ENCODE measurements at regions not wholly inside any gene's neighbourhood (a gene's known extent, or its start where the extent isn't known, plus 50 kb on each side); places are given as distances from the start of the nearest gene placed in this dataset.

DNA sequence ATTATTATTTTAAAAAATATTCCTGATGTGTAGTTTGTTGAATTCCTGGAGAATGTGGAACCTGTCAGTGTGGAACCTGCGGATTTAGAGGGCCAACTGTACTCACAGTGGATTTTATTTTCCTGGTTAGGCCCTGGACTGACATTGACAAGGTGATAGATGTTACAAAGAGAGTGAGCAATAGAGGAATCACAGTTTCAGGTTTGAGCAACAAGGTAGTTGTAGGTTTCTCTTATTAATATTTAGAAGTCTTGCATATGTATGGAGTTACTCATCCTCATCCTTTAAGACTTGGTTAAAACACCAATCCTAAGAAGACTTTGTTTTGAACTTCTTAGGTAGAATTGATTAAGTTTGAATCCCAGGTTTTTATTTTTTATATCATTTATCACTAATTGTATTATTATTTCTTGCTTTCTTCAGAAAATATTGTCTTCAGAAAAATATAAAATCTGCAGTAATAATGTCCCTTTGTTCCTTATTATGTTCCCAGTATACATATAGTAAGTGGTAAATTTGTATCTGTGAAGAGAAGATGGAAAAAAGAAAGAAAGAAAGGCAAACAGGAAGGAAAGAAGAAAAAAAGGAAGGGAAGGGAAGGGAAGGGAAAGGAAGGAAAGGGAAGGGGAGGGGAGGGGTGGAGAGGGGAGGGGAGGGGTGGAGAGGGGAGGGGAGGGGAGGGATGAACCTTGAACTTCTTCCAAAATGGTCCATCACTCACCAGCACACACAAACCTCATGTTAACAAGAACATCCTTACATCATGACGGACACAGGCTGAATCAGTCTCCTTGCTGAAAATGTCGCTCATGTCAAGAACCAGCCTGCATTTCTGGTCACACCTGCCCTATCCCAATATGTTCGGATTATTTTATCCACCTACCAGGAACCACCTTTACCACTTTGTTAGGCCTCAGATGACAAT is 867.2 kb downstream of the CDH11 start:
- TF ChIP-seq Cebpa-rat (IDR thresholded peaks at IDR 0.05): no peak
- Histone ChIP-seq H3K36me3 (no peaks in the 10 kb centered on the region), H3K4me1 (no peaks in the 10 kb centered on the region), H3K9me3 (no peaks in the 10 kb centered on the region), H3K4me3 (no peak overlapping the region), H3K27ac (no peak overlapping the region), H3K27me3 (no peaks in the 10 kb centered on the region), H3K4me2 (no peak overlapping the region), H3K9ac (no peak overlapping the region), H4K20me1 (no peaks in the 10 kb centered on the region)

DNA sequence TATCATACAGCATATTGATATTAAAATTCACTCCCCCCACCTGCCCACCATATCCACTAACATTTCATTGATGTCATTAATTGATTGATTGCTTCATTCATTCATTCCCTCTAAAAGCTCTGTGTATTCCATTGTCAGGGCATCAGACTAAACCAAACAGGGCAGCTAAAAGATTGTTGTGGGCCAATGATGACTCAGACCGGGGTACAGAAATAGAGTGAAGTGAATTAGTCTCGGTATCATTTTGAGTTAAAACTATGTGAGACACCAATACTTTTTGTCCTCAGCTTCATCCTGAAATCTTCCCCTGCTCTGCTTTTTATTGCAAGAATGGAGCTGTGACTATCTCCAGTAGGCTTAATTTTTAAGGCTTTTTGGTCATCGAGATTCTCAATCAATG is 868.3 kb downstream of the CDH11 start:
- H3K9ac ChIP-seq: no peak overlapping the region
- H3K27me3 ChIP-seq: no peaks in the 10 kb centered on the region
- no peak for TF ChIP-seq Cebpa-rat (IDR thresholded peaks at IDR 0.05)
- no peak overlapping the region for H3K27ac ChIP-seq
- H3K36me3 ChIP-seq: no peaks in the 10 kb centered on the region
- no peaks in the 10 kb centered on the region for H3K9me3 ChIP-seq
- no peak overlapping the region for H3K4me3 ChIP-seq
- no peaks in the 10 kb centered on the region for H4K20me1 ChIP-seq
- H3K4me2 ChIP-seq: no peak overlapping the region
- H3K4me1 ChIP-seq: no peaks in the 10 kb centered on the region

DNA sequence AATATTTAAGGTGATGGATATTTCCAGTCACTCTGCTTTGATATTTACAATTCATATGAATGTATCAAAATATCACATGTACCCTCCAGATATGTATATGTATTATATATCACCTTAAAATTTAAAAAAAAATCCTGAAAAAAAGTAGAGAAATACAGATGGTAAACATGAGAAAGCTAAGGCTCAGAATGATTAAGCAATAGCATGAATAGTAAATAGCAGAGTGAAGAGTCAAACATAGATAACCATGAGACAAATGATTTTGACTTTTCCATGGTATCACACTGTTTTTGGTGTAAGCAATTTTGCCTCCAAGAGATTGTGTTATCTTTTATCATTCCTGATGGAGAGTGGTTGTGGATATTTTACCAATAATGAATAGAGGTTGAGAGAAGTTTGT is 868.8 kb downstream of the CDH11 start:
- H3K9me3 ChIP-seq: no peaks in the 10 kb centered on the region
- no peaks in the 10 kb centered on the region for H3K27me3 ChIP-seq
- no peaks in the 10 kb centered on the region for H3K4me1 ChIP-seq
- no peak overlapping the region for H3K27ac ChIP-seq
- H4K20me1 ChIP-seq: no peaks in the 10 kb centered on the region
- H3K36me3 ChIP-seq: no peaks in the 10 kb centered on the region
- no peak overlapping the region for H3K4me3 ChIP-seq
- TF ChIP-seq Cebpa-rat (IDR thresholded peaks at IDR 0.05): no peak
- H3K9ac ChIP-seq: no peak overlapping the region
- H3K4me2 ChIP-seq: no peak overlapping the region

DNA sequence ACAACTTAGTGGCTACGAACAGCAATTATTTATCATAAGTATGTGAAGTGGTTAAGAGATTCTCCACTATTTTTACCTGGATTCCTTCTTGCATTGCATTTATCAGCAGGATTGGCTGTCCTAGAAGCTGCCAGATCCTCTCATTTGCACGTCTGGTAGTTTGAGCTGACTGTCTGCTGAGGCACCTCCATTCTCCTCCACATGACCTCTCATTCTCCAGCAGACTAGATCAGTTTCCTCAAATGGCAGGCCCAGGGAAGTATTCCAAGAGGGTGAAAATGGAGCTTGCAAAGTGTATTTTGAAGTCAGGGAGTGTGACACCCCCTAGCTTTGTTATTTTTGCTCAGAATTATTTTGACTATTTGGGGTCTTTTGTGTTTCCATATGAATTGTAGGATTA is 870.1 kb downstream of the CDH11 start:
- Histone ChIP-seq H3K9me3 (no peaks in the 10 kb centered on the region), H3K4me1 (no peaks in the 10 kb centered on the region), H3K27me3 (no peaks in the 10 kb centered on the region), H3K9ac (no peak overlapping the region), H3K27ac (no peak overlapping the region), H3K4me3 (no peak overlapping the region), H4K20me1 (no peaks in the 10 kb centered on the region), H3K4me2 (no peak overlapping the region), H3K36me3 (no peaks in the 10 kb centered on the region)
- no peak for TF ChIP-seq Cebpa-rat (IDR thresholded peaks at IDR 0.05)

DNA sequence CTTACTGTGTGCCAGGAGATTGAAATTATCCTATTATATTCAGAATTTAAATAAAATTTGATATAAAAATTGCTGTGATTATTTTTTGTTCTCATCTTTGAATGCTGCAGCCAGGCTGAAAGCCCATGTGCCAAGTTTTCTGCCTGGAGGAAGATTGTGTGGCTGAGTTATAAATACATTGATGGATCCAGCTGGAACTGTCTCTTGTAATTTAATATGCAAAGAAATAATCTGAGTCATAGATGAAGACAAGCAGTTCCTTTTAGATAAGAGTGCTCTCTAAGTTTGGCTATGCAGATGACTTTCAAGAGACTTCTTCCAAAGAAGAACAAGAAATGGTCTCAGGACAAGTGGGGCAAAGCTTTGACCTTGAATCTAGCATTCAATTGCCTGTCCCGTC is 871.0 kb downstream of the CDH11 start:
- no peaks in the 10 kb centered on the region for H3K36me3 ChIP-seq
- H3K9ac ChIP-seq: no peak overlapping the region
- TF ChIP-seq Cebpa-rat (IDR thresholded peaks at IDR 0.05): no peak
- H3K27ac ChIP-seq: no peak overlapping the region
- no peaks in the 10 kb centered on the region for H3K27me3 ChIP-seq
- no peak overlapping the region for H3K4me3 ChIP-seq
- no peaks in the 10 kb centered on the region for H3K9me3 ChIP-seq
- no peaks in the 10 kb centered on the region for H3K4me1 ChIP-seq
- no peak overlapping the region for H3K4me2 ChIP-seq
- H4K20me1 ChIP-seq: no peaks in the 10 kb centered on the region

DNA sequence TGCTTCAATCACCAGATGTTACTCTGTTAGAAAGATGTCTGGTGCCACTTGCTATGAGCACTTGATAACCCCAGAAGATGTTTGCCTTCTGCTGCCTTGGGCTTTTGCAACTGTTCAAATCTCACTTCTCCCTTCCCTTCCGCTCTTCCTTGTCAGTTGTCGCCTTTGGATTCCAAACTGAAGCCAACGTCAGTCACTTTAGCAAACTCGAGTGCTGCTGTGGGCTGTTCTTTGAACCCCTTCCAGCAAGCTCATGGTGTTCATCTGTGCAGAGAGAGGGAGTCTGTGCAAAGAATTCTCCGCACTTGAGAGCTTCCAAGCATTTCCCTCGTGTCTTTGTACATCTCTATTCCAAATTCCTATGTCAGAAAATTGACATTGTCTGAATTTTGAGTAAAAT is 879.4 kb downstream of the CDH11 start:
- no peak overlapping the region for H3K4me2 ChIP-seq
- H3K4me1 ChIP-seq: no peaks in the 10 kb centered on the region
- H3K27ac ChIP-seq: no peak overlapping the region
- no peaks in the 10 kb centered on the region for H3K36me3 ChIP-seq
- no peak overlapping the region for H3K4me3 ChIP-seq
- H3K9me3 ChIP-seq: peaks cover 10% of the 10 kb centered on the region
- no peaks in the 10 kb centered on the region for H4K20me1 ChIP-seq
- no peaks in the 10 kb centered on the region for H3K27me3 ChIP-seq
- no peak for TF ChIP-seq Cebpa-rat (IDR thresholded peaks at IDR 0.05)
- no peak overlapping the region for H3K9ac ChIP-seq

DNA sequence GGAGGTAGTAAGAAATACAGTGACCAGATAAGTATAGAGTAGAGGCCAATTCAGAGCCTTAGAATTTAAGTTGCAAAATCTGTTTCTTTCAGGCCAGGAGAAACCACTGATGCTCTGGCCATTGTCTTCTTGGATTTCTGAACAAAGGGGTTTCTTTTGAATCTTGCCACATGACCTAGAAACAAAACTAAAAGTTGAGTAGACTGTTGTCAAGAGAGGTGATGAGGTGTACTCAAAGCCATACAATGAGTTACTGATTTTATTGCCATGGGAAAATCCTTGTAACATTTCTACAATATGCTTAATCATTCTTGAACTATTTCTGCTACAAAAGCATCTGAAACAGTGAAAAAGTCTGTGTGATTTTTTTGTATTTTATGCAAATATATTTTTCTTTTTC is 881.3 kb downstream of the CDH11 start:
- Histone ChIP-seq H3K27me3 (no peaks in the 10 kb centered on the region), H3K9ac (no peak overlapping the region), H3K4me1 (no peaks in the 10 kb centered on the region), H3K9me3 (peaks cover 10% of the 10 kb centered on the region), H3K4me2 (no peak overlapping the region), H4K20me1 (no peaks in the 10 kb centered on the region), H3K4me3 (no peak overlapping the region), H3K27ac (no peak overlapping the region), H3K36me3 (no peaks in the 10 kb centered on the region)
- no peak for TF ChIP-seq Cebpa-rat (IDR thresholded peaks at IDR 0.05)

DNA sequence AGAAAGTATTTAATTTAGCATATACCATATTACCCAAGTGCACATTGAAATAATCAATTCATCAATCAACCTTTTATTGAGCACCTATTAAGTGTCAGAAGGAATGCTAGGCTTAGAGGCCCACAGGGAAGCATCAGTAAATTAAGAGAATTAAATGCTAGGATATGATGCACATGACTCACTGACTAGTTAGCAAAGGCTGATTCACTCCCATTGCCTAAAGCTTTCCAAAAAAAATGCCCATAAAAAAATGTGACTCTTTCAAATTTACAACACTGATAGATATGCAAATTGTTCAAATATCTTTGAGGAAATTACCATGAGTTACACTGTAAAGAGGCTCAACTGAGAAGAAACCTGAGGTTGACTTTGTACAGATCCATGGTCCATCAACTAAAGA is 883.3 kb downstream of the CDH11 start:
- Histone ChIP-seq H3K4me2 (no peak overlapping the region), H3K27ac (no peak overlapping the region), H3K9me3 (no peaks in the 10 kb centered on the region), H3K36me3 (no peaks in the 10 kb centered on the region), H4K20me1 (no peaks in the 10 kb centered on the region), H3K4me3 (no peak overlapping the region), H3K9ac (no peak overlapping the region), H3K27me3 (no peaks in the 10 kb centered on the region), H3K4me1 (no peaks in the 10 kb centered on the region)
- no peak for TF ChIP-seq Cebpa-rat (IDR thresholded peaks at IDR 0.05)

DNA sequence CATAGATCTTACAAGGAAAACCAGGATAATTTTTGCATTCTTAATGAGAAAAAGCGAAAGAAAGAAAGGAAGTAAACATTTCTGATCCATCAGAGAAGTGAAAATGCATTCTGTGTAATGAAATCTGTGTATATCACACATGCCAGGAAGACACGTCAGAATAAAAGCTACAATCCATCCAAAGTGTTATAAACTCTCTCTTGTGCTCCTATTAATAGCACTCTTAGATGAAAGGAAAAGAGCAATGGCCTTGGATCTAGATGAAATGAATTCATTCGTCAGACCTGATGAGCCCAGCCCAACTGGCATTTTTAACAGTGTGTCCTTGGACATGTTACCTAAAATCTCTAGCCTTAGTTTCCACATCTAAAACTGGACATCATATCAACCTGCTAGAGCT is 885.5 kb downstream of the CDH11 start:
- Histone ChIP-seq H3K4me1 (no peaks in the 10 kb centered on the region), H3K27me3 (no peaks in the 10 kb centered on the region), H3K4me2 (no peak overlapping the region), H3K36me3 (no peaks in the 10 kb centered on the region), H4K20me1 (no peaks in the 10 kb centered on the region), H3K27ac (no peak overlapping the region), H3K4me3 (no peak overlapping the region), H3K9ac (no peak overlapping the region), H3K9me3 (no peaks in the 10 kb centered on the region)
- no peak for TF ChIP-seq Cebpa-rat (IDR thresholded peaks at IDR 0.05)

DNA sequence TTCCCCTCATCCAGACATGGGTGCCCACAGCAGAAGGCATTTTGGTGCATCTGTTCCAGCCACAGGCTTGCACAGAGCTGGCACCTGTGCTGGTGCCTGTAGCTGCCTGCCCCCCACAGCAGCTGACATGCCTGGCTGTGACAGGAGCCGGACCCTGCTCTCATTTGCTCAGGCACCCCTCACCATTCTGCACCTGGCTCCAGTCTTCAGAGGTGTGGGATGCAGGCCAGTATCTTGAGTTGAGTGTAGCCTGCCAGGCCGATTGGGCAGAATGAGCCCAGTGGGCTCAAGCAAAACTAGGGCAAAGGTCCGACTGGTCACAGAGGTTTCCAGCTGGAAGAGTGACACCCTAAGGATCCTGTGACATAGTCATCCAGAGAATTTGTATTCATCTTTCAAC is 887.7 kb downstream of the CDH11 start:
- H3K9ac ChIP-seq: no peak overlapping the region
- no peaks in the 10 kb centered on the region for H3K36me3 ChIP-seq
- no peaks in the 10 kb centered on the region for H3K9me3 ChIP-seq
- no peak overlapping the region for H3K27ac ChIP-seq
- H4K20me1 ChIP-seq: no peaks in the 10 kb centered on the region
- H3K4me1 ChIP-seq: no peaks in the 10 kb centered on the region
- H3K27me3 ChIP-seq: no peaks in the 10 kb centered on the region
- TF ChIP-seq Cebpa-rat (IDR thresholded peaks at IDR 0.05): no peak
- no peak overlapping the region for H3K4me3 ChIP-seq
- no peak overlapping the region for H3K4me2 ChIP-seq

All from BLaER1 (cell line).